ENCODE measurements at regions not wholly inside any gene's neighbourhood (a gene's known extent, or its start where the extent isn't known, plus 50 kb on each side); places are given as distances from the start of the nearest gene placed in this dataset.

DNA sequence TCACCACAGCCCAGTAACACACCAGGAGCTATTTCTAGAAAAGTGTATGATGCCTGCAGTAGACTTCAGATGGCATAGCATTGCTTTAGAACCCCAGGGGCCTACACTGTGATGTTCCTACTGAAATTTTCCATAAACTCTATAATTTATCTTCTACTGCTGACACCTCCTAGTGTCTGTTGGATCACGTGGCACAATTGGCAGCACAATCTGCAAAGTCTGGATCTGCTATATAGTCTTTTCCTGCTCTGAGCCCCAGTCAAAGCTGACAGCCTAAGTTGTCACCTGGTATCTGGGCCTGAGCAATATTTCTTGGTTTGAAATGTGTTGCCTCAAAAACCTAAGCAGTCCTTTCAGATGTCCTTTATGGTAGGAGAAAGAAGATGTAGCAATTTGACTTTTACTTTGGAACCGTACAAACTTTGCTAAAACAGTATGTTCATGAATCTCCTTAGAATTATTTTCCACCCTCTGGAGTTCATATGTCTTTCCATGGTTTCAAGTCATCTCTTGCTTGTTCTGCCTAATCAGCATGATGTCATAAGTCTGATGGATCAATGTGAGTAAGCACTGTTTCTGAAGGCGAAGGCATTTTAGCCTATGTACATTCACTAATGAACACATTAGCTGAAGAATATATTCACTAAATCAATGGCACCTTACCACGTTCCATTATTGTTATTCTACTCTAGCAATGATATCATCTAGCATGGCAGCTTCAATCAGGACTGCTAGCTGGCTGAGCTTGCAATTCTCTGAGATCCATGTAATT is 536.5 kb upstream of the NBEA start:
- DNase-seq (no peak), ATAC-seq (no peak)
- intact Hi-C loops (cut with DNase I, micrococcal nuclease), result no loop called here

DNA sequence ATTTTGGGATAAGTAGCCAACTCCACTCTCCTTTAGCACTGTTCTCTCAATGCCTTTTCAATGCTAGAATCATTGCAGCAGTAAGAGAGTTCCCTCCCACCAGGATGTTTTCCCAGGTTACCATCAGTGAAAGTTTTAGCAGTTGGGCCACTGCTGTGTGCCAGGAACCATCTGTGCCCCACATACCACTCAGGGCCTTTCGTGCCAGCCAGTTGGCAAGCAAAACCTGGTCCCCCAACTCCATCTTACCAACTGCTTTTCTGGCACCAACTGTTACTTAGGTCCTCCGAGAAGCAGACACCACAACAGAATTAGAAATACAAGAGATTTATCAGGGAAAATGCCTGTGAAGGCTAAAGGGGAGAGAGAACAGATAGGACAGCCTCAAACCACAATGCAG is 533.4 kb upstream of the NBEA start:
- ATAC-seq (no peak), DNase-seq (no peak)
- intact Hi-C loops (cut with DNase I, micrococcal nuclease), result no loop called here

DNA sequence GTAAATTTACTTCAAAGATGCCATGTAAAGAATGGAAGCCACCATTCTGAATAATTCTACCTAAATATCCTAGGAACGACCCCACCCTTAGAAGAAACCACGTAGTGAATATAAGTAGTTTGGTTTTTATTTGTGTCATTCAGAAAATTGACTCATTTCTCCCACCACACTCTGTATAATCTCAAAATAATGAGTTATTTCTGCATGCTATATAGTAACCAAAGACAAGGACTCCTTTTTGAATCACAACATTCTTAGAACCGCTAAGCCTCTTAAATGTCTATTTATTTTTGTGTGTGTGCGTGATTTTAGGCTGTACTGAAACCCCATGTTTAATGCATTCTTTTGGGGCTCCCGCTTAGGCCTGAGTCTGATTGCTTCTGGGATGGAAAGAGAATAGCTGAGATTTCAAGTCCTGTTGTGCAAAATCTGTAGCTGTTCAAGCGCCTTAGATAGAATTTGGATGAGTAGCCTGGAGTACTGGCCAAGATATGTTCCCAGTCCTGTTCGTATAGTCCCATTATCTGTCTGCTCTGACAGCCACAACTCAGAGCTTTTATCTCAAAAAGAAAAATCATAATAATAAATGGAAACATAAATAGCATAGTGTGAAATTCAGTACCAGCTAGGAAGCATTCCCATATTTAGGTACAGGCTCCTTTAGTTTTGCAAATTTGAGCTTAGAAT is 532.4 kb upstream of the NBEA start:
- no peak for DNase-seq
- no peak for ATAC-seq
- intact Hi-C loops (cut with DNase I, micrococcal nuclease), result no loop called here

GRCh38 chr13:34410678-34411077 is 531.4 kb upstream of the NBEA start:
- DNase-seq (no peak), ATAC-seq (no peak)
- intact Hi-C loops (cut with DNase I, micrococcal nuclease), result no loop called here

DNA sequence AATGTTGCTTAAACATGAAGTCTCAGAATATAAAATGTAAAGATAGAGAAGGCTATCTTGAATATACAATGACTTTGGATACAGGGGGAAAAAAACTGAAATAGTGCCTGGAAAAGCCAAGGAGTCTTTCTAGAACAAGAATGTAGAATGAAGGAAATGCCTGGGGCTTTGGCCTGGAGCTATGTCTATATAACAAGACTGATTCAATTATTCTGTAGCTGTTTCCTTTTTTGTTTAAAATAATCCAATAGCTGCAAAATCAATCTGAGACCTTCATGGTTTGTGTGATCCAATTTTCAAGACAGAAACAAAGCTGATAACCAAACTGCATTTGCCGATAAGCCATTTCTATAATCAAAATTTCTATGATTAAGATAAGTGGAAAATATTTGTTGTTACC is 530.9 kb upstream of the NBEA start:
- intact Hi-C loops (cut with DNase I, micrococcal nuclease), result no loop called here
- ATAC-seq, result no peak
- DNase-seq, result no peak

- DNase-seq (no peak), ATAC-seq (no peak)
- intact Hi-C loops (cut with DNase I, micrococcal nuclease), result no loop called here
Observed at GRCh38 chr13:34411894-34412293, 530.2 kb upstream of the NBEA start.

GRCh38 chr13:34412295-34412694 is 529.8 kb upstream of the NBEA start:
- DNase-seq (no peak), ATAC-seq (no peak)
- intact Hi-C loops (cut with DNase I, micrococcal nuclease), result no loop called here

GRCh38 chr13:34412817-34413375 is 529.2 kb upstream of the NBEA start:
- DNase-seq, result no peak
- no peak for ATAC-seq
- intact Hi-C loops (cut with DNase I, micrococcal nuclease), result no loop called here

- DNase-seq, result no peak
- no peak for ATAC-seq
- intact Hi-C loops (cut with DNase I, micrococcal nuclease), result no loop called here
Observed at GRCh38 chr13:34413538-34414210, 528.4 kb upstream of the NBEA start.

- intact Hi-C loops (cut with DNase I, micrococcal nuclease), result no loop called here
- no peak for DNase-seq
- ATAC-seq, result no peak
Observed at GRCh38 chr13:34414616-34415015, 527.5 kb upstream of the NBEA start.

DNA sequence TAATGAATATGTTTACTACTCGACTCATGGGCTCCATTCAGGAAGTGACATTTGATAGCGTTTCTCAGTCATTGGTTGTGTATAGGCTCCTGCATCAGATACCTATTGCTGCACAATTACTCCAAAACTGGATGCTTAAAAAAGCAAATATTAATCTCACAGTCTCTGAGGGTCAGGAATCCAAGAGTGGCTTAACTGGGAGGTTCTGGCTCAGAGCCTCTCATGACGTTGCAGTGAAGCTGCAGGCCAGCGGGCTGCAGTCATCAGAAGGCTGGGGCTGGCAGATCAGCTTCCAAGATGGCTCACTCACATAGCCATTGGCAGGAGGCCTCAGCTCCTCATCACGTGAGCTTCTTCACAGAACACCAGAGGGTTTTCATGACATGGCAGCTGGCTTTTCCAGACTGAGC is 525.1 kb upstream of the NBEA start:
- intact Hi-C loops (cut with DNase I, micrococcal nuclease), result no loop called here
- DNase-seq (peak in 1 of 2 donors; percentile 36), ATAC-seq (no peak)

DNA sequence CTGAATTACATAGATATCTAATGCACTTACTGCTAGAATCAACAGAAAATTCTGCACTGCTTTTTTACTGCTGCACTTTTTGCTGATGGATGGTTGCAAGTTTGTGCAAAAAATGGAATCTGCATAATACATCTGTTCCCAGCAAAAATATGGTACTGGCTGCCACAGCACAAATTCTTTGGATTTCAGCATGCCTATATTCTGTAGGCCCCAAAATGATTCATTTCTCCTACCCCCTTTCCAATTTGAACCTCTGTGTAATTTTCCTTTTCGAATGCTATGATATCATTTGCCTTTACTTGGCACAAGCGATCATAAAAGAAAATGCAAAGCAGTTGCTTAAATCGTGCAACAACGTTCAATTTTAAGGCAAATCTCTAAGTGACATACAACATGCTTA is 524.2 kb upstream of the NBEA start:
- ATAC-seq (no peak), DNase-seq (no peak)
- intact Hi-C loops (cut with DNase I, micrococcal nuclease), result no loop called here

- ATAC-seq (no peak), DNase-seq (no peak)
- intact Hi-C loops (cut with DNase I, micrococcal nuclease), result no loop called here
Observed at GRCh38 chr13:34419025-34419424, 523.0 kb upstream of the NBEA start.

DNA sequence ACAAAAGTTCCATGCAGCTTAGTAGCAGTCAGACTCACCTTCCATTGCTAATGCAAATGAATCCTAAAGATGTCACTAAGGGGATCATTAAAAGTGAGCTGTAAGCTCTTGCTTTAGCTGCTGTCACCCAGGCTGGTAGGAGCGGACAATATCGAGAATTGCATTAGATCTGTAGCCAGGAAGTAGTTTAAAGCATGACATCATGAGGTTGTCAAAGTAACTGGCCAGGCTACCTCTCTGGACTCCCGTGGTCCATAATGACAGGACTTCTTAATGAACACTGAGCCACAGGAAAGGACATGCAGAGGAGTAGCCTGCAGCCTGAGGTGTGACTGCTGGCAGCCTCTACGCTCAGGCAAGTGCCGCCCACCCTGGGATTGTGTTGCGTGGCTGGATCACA is 522.3 kb upstream of the NBEA start:
- DNase-seq, result no peak
- intact Hi-C loops (cut with DNase I, micrococcal nuclease), result no loop called here
- ATAC-seq, result no peak

DNA sequence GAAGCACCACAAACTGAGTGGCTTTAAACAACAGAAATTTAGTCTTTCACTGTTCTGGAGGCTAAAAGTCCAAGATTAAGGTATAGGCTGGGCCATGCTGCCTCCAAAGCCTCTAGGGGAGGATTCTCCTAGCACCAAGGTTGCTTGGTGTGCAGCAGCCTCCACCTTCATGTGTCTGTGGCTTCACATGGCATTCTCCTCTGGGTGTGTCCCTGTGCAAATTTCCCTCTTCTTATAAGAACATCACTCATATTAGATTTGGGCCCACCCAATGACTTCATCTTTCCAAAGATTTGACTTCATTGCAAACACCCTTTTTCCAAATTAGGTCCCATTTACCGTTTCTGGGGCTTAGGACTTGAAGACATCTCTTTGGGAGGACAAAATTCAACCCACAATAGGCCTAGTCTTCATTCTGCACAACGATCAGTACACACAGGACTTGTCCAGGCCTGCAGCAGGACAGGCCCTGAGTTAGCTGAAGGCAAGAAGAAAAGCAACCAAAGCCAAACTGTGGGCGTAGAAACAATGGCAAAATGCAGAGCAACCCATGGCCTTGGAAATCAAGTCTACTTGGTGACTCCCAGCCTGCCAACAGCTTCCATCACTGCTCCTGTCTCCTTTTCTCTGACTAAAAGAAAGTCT is 521.2 kb upstream of the NBEA start:
- ATAC-seq (no peak), DNase-seq (no peak)
- intact Hi-C loops (cut with DNase I, micrococcal nuclease), result no loop called here

DNA sequence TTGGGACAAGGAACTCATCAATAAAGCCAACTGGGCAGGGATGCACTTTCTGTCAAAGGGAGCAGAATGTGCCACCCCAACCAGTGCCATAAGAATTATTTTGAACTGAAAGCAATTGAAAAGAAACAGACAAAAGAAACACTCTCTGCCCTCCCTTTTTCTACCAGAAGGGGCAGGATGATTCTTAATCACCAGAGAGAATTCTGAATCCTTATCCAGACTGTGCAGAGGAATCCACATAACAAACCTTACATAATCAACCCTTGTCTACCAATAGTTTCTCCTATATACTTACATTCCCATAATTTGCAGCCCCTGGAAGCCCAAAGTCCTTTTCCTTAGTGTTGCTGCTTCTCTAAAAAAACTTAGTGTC is 520.7 kb upstream of the NBEA start:
- intact Hi-C loops (cut with DNase I, micrococcal nuclease), result no loop called here
- no peak for DNase-seq
- no peak for ATAC-seq

DNA sequence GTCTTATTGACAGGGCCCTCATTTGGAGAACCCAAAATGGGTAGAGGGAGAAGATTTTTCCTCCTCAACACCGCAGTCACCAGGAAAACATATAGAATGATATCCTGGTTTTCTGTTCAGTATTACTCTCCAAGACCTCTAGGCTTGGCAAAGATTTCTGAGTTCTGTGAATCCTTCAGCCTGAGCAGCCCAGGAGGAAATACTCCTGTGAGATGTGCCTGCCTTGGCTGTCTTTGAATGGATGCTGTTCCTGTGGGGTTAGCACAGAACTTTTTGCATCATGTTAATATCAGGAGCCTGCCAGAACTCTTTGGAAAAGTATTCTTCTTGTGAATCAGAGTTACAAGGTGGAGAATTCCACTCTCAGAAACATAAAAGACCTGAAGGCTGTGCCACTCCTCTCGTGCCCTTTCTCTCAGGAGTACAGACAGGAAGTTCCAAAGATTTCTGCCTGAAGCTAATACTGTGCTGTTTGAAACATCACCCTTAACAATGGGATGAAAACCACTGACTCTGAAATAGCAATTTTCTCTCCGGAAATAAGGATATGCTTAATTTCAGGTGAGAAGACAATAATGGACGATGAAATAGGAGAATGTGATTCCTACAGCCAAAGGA is 520.1 kb upstream of the NBEA start:
- intact Hi-C loops (cut with DNase I, micrococcal nuclease), result no loop called here
- ATAC-seq, result no peak
- no peak for DNase-seq

GRCh38 chr13:34422956-34423355 is 519.1 kb upstream of the NBEA start:
- ATAC-seq (no peak), DNase-seq (no peak)
- intact Hi-C loops (cut with DNase I, micrococcal nuclease), result no loop called here

DNA sequence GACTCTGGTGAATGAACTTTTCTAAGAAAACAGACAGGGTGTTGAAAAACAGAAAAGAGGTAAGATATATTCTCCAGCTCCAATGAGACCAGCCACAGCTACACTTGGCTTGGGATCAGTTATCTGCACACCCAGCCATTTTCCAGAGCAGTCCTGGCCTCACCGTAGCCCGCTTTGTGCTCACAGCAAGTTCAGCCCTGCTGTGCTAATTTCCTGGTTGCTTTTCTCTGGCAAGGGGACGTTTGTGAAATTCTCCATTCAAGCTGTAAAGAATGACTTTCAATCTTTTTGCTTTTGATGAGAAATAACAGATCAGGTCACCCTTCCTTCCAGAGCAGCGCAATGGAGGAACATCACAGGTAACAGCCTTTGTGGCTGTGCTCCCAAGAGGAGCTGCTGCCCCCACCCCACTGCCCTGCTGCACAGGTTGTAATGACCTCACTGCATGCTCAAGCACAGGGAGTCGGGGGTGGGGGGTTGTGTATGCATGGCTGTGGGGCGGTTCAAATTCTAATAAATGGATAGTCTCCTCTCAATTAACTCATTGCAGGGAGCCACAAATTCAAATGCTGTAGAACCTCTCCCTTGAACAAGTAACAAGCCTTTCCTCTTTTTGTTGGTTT is 516.6 kb upstream of the NBEA start:
- no peak for ATAC-seq
- intact Hi-C loops (cut with DNase I, micrococcal nuclease), result no loop called here
- DNase-seq, result no peak

Measured in left colon (tissue), 2 donors.